PC-3 (cell line): ENCODE measurements at regions not wholly inside any gene's neighbourhood (a gene's known extent, or its start where the extent isn't known, plus 50 kb on each side); places are given as distances from the start of the nearest gene placed in this dataset.

Experiments
- ATAC-seq: fragments of 200-7000 bp; cut with Tn5 transposase; 2 replicates; pipeline ENCODE4 v1.9.1; 2020; ENCODE audit warnings: mild to moderate bottlenecking, moderate library complexity
- BruUV-seq: library from RNA; stranded (reverse); fragments of 400-500 nt; replicated peaks from 2 replicates; lab custom pipeline; 2021; lab: Mats Ljungman, UMichigan
- CTCF ChIA-PET: fragments of 300-600 bp; sonication (Branson Sonifier 250); formaldehyde crosslinking; loops from one replicate; lab custom pipeline; 2022; ENCODE audit warnings: antibody characterized with exemption; lab: Charles Lee
- POLR2A ChIA-PET: fragments of 300-600 bp; sonication (Branson Sonifier 250); formaldehyde crosslinking; loops from one replicate; lab custom pipeline; 2022; ENCODE audit warnings: antibody characterized with exemption; ENCODE audit not compliant: unreplicated experiment; lab: Charles Lee
- DNase-seq: peaks from one replicate; pipeline ENCODE4 v3.0.0-alpha.2; 2015
- H2AFZ ChIP-seq: fragments of 300-600 bp; sonication (generic); 2 replicates; pipeline ENCODE4 v1.6.0; 2016; ENCODE audit warnings: antibody characterized with exemption, low read length
- H3F3A ChIP-seq: fragments of 300-600 bp; sonication (generic); one replicate; pipeline ENCODE4 v1.6.0; 2017; ENCODE audit warnings: antibody characterized with exemption, low read length, control low read depth, mild to moderate bottlenecking; ENCODE audit not compliant: unreplicated experiment
- H3K27ac ChIP-seq: fragments of 300-600 bp; sonication (generic); 2 replicates; pipeline ENCODE4 v1.5.1; 2016; ENCODE audit warnings: mild to moderate bottlenecking, low read length
- H3K27me3 ChIP-seq: fragments of 300-600 bp; sonication (generic); 2 replicates; pipeline ENCODE4 v1.6.1; 2016; ENCODE audit warnings: low read length, mixed read lengths
- H3K36me3 ChIP-seq: fragments of 300-600 bp; sonication (generic); 2 replicates; pipeline ENCODE4 v1.6.1; 2016; ENCODE audit warnings: low read depth, mixed run types, low read length, mixed read lengths
- H3K4me1 ChIP-seq: fragments of 300-600 bp; sonication (generic); 2 replicates; pipeline ENCODE4 v1.5.1; 2016; ENCODE audit warnings: low read length; ENCODE audit not compliant: insufficient read depth
- H3K4me2 ChIP-seq: fragments of 300-600 bp; sonication (generic); 2 replicates; pipeline ENCODE4 v1.6.0; 2016; ENCODE audit warnings: low read length
- H3K4me3 ChIP-seq: fragments of 300-600 bp; sonication (generic); 2 replicates; pipeline ENCODE4 v1.5.1; 2016; ENCODE audit warnings: mild to moderate bottlenecking, low read length, mixed read lengths
- H3K79me2 ChIP-seq: fragments of 300-600 bp; sonication (generic); 2 replicates; pipeline ENCODE4 v1.6.1; 2017; ENCODE audit warnings: low read length, mixed read lengths
- H3K9ac ChIP-seq: fragments of 300-600 bp; sonication (generic); 2 replicates; pipeline ENCODE4 v1.6.0; 2016; ENCODE audit warnings: mild to moderate bottlenecking, low read length
- H3K9me2 ChIP-seq: fragments of 300-600 bp; sonication (generic); replicated peaks from 2 replicates; pipeline ENCODE4 v1.6.1; 2016; ENCODE audit warnings: mixed run types, low read length, mixed read lengths
- H3K9me3 ChIP-seq: fragments of 300-600 bp; sonication (generic); 2 replicates; pipeline ENCODE4 v1.6.1; 2016; ENCODE audit warnings: low read length, mixed read lengths
- H4K20me1 ChIP-seq: fragments of 300-600 bp; sonication (generic); 2 replicates; pipeline ENCODE4 v1.6.1; 2016; ENCODE audit warnings: low read length, mixed read lengths
- EZH2 ChIP-seq: fragments of 300-600 bp; sonication (generic); IDR thresholded peaks from one replicate; pipeline ENCODE4 v1.6.1; 2017; ENCODE audit warnings: antibody characterized with exemption, mild to moderate bottlenecking, low read length; ENCODE audit not compliant: unreplicated experiment
- EZH2phosphoT487 ChIP-seq: fragments of 300-600 bp; sonication (generic); IDR thresholded peaks from 2 replicates; pipeline ENCODE4 v1.6.1; 2018; ENCODE audit warnings: mild to moderate bottlenecking, antibody characterized with exemption, low read length, borderline replicate concordance
- intact Hi-C: fragments of 100-400 bp; cut with micrococcal nuclease; formaldehyde crosslinking; loops from 2 replicates; pipeline ENCODE4 v1.9.0; 2023
- TF ChIP-seq, protein P1 (sequence below): fragments of 300-600 bp; sonication (generic); conservative IDR thresholded peaks from 2 replicates; pipeline ENCODE4 v1.5.1; 2017; ENCODE audit warnings: antibody characterized with exemption, low read depth, mild to moderate bottlenecking, low read length

DNA sequence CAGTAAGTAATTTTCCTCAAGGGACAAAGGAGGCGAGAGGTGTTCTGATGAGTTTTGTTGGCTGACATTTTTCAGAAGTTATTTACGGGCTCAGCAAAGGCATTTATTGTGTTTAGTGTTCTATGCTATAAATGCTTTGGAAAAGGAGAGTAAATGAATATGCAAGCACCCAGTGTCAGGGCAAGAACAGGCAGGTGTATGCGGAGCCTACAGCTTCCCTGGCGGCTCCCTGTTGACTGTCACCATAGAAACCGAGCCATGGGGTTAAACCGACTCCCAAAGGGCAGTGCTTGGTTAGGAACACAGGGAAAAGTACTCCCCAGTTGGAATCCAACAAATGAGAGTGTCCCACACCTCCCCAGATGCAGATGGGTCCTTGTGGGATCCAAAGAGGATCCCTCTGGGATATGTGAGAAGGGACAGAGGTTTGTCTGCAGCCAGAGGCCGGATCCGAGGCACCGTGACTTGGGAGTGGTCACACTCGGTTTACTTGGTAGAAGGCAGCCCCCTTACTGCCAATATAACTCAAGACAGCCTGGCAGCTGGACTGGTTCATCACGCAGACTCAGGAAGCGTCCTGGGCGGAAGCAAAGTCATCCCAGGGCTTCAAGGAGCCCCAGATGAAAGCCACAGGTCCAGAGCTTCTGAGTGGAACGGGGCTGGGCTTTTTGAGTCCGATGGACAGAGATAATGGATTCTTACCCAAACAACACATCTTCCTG is 329.7 kb downstream of the CTTN start:
- no peak for DNase-seq
- CTCF ChIA-PET, result no interaction called here
- H2AFZ ChIP-seq, result no peak overlapping the region
- no peaks in the 10 kb centered on the region for H3K27me3 ChIP-seq
- H3K4me3 ChIP-seq, result no peak overlapping the region
- no peak overlapping the region for H3K27ac ChIP-seq
- intact Hi-C loops, result no loop called here
- no TSS peak for BruUV-seq
- H3K36me3 ChIP-seq, result no peaks in the 10 kb centered on the region
- POLR2A ChIA-PET, result no interaction called here
- TF ChIP-seq EZH2phosphoT487, result no peak
- H3K9ac ChIP-seq, result no peak overlapping the region
- ATAC-seq, result no peak
- H3F3A ChIP-seq, result no peaks in the 10 kb centered on the region
- H3K9me2 ChIP-seq, result no peaks in the 10 kb centered on the region
- no peaks in the 10 kb centered on the region for H3K4me1 ChIP-seq
- H4K20me1 ChIP-seq, result no peaks in the 10 kb centered on the region
- H3K4me2 ChIP-seq, result no peak overlapping the region
- no peaks in the 10 kb centered on the region for H3K79me2 ChIP-seq
- H3K9me3 ChIP-seq, result no peaks in the 10 kb centered on the region

GRCh38 chr11:70729949-70730348 is 331.6 kb downstream of the CTTN start:
- Histone ChIP-seq H3K79me2 (no peaks in the 10 kb centered on the region), H3K4me3 (no peak overlapping the region), H3K27ac (no peak overlapping the region), H2AFZ (no peak overlapping the region), H3K4me2 (no peak overlapping the region), H4K20me1 (no peaks in the 10 kb centered on the region), H3K9me2 (no peaks in the 10 kb centered on the region), H3K9me3 (no peaks in the 10 kb centered on the region), H3F3A (no peaks in the 10 kb centered on the region), H3K4me1 (no peaks in the 10 kb centered on the region), H3K36me3 (no peaks in the 10 kb centered on the region), H3K9ac (no peak overlapping the region), H3K27me3 (no peaks in the 10 kb centered on the region)
- DNase-seq (no peak), ATAC-seq (no peak)
- intact Hi-C loops, result no loop called here
- ChIA-PET CTCF (no interaction called here), POLR2A (no interaction called here)
- no peak for TF ChIP-seq EZH2
- TF ChIP-seq, protein P1, sequence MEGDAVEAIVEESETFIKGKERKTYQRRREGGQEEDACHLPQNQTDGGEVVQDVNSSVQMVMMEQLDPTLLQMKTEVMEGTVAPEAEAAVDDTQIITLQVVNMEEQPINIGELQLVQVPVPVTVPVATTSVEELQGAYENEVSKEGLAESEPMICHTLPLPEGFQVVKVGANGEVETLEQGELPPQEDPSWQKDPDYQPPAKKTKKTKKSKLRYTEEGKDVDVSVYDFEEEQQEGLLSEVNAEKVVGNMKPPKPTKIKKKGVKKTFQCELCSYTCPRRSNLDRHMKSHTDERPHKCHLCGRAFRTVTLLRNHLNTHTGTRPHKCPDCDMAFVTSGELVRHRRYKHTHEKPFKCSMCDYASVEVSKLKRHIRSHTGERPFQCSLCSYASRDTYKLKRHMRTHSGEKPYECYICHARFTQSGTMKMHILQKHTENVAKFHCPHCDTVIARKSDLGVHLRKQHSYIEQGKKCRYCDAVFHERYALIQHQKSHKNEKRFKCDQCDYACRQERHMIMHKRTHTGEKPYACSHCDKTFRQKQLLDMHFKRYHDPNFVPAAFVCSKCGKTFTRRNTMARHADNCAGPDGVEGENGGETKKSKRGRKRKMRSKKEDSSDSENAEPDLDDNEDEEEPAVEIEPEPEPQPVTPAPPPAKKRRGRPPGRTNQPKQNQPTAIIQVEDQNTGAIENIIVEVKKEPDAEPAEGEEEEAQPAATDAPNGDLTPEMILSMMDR, result no peak
- TF ChIP-seq EZH2phosphoT487, result no peak
- BruUV-seq, result no TSS peak

DNA sequence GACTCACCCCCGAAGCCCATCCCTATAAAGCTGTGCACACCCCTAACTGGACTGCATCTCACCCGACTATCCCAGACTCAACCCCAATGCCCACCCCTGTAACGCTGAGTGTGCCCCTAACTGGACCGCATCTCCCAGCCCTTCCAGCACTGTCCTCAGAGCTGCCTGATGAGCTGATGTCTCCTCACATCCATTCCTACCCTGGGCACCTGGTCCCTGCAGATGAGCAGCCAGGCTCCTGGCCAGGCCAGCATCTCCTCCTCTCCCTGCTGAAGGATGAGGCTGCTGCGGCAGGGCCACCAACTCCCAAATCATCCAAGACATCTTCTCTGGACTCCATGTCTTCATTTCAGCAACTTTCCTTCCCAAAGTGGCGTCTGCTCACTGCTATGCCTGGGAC is 332.1 kb downstream of the CTTN start:
- no peak for TF ChIP-seq EZH2phosphoT487
- TF ChIP-seq, protein P1, result no peak
- TF ChIP-seq EZH2, result no peak
- H3F3A ChIP-seq, result no peaks in the 10 kb centered on the region
- no peak overlapping the region for H2AFZ ChIP-seq
- no TSS peak for BruUV-seq
- intact Hi-C loops, result no loop called here
- CTCF ChIA-PET, result no interaction called here
- no peaks in the 10 kb centered on the region for H3K36me3 ChIP-seq
- no peaks in the 10 kb centered on the region for H3K9me2 ChIP-seq
- H3K79me2 ChIP-seq, result no peaks in the 10 kb centered on the region
- H3K4me1 ChIP-seq, result no peaks in the 10 kb centered on the region
- no peaks in the 10 kb centered on the region for H3K9me3 ChIP-seq
- no peaks in the 10 kb centered on the region for H4K20me1 ChIP-seq
- ATAC-seq (no peak), DNase-seq (no peak)
- H3K27me3 ChIP-seq, result no peaks in the 10 kb centered on the region
- H3K4me2 ChIP-seq, result no peak overlapping the region
- no peak overlapping the region for H3K27ac ChIP-seq
- H3K4me3 ChIP-seq, result no peak overlapping the region
- POLR2A ChIA-PET, result no interaction called here
- no peak overlapping the region for H3K9ac ChIP-seq
